Thyroid gland (tissue), 4 donors: ENCODE measurements at regions not wholly inside any gene's neighbourhood (a gene's known extent, or its start where the extent isn't known, plus 50 kb on each side); places are given as distances from the start of the nearest gene placed in this dataset.

Experiments used
- DNase-seq, 2 donors: peaks; one replicate each; pipeline ENCODE4 v3.0.0-alpha.2; 2019
- H3K27ac ChIP-seq, 3 donors: fragments of 200-600 bp; sonication (generic); 1 replicate in 2 of 3; 2 replicates in 1 of 3; pipeline ENCODE4 v1.5.1; 2016 to 2019; ENCODE audit warnings: mild to moderate bottlenecking in 1 of 3, moderate library complexity in 1 of 3
- H3K27me3 ChIP-seq: fragments of 200-600 bp; sonication (generic); one replicate; pipeline ENCODE4 v1.5.1; 2019
- H3K36me3 ChIP-seq, 2 donors: fragments of 200-600 bp; sonication (generic); one replicate each; pipeline ENCODE4 v1.5.1; 2016 to 2019
- H3K4me1 ChIP-seq, 2 donors: fragments of 200-600 bp; sonication (generic); one replicate each; pipeline ENCODE4 v1.5.1; 2017 to 2019
- H3K4me3 ChIP-seq, 3 donors: fragments of 200-600 bp; sonication (generic); replicated peaks in 1 of 3; 1 replicate in 2 of 3; 2 replicates in 1 of 3; pipeline ENCODE4 v1.5.1; 2016; ENCODE audit warnings: mild to moderate bottlenecking in 1 of 3
- H3K9me3 ChIP-seq: fragments of 200-600 bp; sonication (generic); one replicate; pipeline ENCODE4 v1.5.1; 2017
- CTCF ChIP-seq, 6 experiments: fragments of 200-600 bp in 3 of 6; fragments of 450-650 bp in 3 of 6; sonication (generic) in 3 of 6; IDR thresholded peaks; one replicate each; pipeline ENCODE4 v1.5.1; 2016 to 2019; ENCODE audit warnings: antibody characterized with exemption in 6 of 6, mild to moderate bottlenecking in 2 of 6, inconsistent platforms in 1 of 6, moderate library complexity in 1 of 6
- POLR2A ChIP-seq, 2 donors: fragments of 450-650 bp; IDR thresholded peaks; one replicate each; pipeline ENCODE4 v1.6.1; 2017; ENCODE audit warnings: antibody characterized with exemption in 2 of 2, mild to moderate bottlenecking in 2 of 2, moderate library complexity in 1 of 2
- WGBS, 2 donors: methylation state at CpG; one replicate each; pipeline ENCODE4 v1.1.5; 2017; 5-methylcytosine and 5-hydroxymethylcytosine counted together
- intact Hi-C: fragments of 100-400 bp; cut with DNase I; formaldehyde crosslinking; loops from one replicate; pipeline ENCODE4 v1.15.1; 2023

GRCh38 chr6:129967427-129967826 lies 51.0 kb upstream of the L3MBTL3 start:
- DNase-seq: no peak
- Histone ChIP-seq H3K4me1 (no peaks in the 10 kb centered on the region), H3K36me3 (no peaks in the 10 kb centered on the region), H3K27me3 (no peaks in the 10 kb centered on the region), H3K4me3 (no peak overlapping the region), H3K9me3 (no peaks in the 10 kb centered on the region), H3K27ac (no peak overlapping the region)
- 84 to 91% methylated on average over 1 of the region's 1 CpG for WGBS, 2 donors
- intact Hi-C loops: no loop called here
- TF ChIP-seq CTCF (IDR thresholded peaks at IDR 0.05) (no peak), POLR2A (IDR thresholded peaks at IDR 0.05) (no peak)

GRCh38 chr6:129966125-129966524 lies 52.3 kb upstream of the L3MBTL3 start:
- H3K27me3 ChIP-seq: no peaks in the 10 kb centered on the region
- TF ChIP-seq CTCF (IDR thresholded peaks at IDR 0.05) (no peak), POLR2A (IDR thresholded peaks at IDR 0.05) (no peak)
- 90% methylated on average over 2 of the region's 2 CpGs for WGBS, 2 donors
- no peak overlapping the region for H3K4me3 ChIP-seq
- intact Hi-C loops: no loop called here
- H3K27ac ChIP-seq: no peak overlapping the region
- H3K36me3 ChIP-seq: no peaks in the 10 kb centered on the region
- H3K9me3 ChIP-seq: no peaks in the 10 kb centered on the region
- no peaks in the 10 kb centered on the region for H3K4me1 ChIP-seq
- DNase-seq: no peak

- TF ChIP-seq CTCF (IDR thresholded peaks at IDR 0.05) (no peak), POLR2A (IDR thresholded peaks at IDR 0.05) (no peak)
- Histone ChIP-seq H3K27ac (no peak overlapping the region), H3K9me3 (no peaks in the 10 kb centered on the region), H3K4me1 (no peaks in the 10 kb centered on the region), H3K36me3 (no peaks in the 10 kb centered on the region), H3K4me3 (no peak overlapping the region), H3K27me3 (no peaks in the 10 kb centered on the region)
- intact Hi-C loops: no loop called here
- WGBS, 2 donors: 95 to 97% methylated on average over 2 of the region's 2 CpGs
- DNase-seq: no peak
Observed at GRCh38 chr6:129965096-129965495, 53.3 kb upstream of the L3MBTL3 start.

GRCh38 chr6:129959358-129959930 lies 58.9 kb upstream of the L3MBTL3 start:
- TF ChIP-seq CTCF (IDR thresholded peaks at IDR 0.05): no peak
- no peak overlapping the region for H3K4me3 ChIP-seq
- WGBS, 2 donors: 92 to 97% methylated on average over 14 to 16 of the region's 16 CpGs
- no peaks in the 10 kb centered on the region for H3K9me3 ChIP-seq
- no peak overlapping the region for H3K27ac ChIP-seq
- H3K4me1 ChIP-seq: no peaks in the 10 kb centered on the region
- DNase-seq: no peak
- no peaks in the 10 kb centered on the region for H3K36me3 ChIP-seq
- intact Hi-C loops: no loop called here
- H3K27me3 ChIP-seq: no peaks in the 10 kb centered on the region

- H3K9me3 ChIP-seq: no peaks in the 10 kb centered on the region
- intact Hi-C loops: no loop called here
- no peak overlapping the region for H3K4me3 ChIP-seq
- no peaks in the 10 kb centered on the region for H3K36me3 ChIP-seq
- WGBS, 2 donors: 81 to 90% methylated on average over 9 to 16 of the region's 19 CpGs
- DNase-seq: no peak
- no peaks in the 10 kb centered on the region for H3K27me3 ChIP-seq
- H3K27ac ChIP-seq: no peak overlapping the region
- TF ChIP-seq POLR2A (IDR thresholded peaks at IDR 0.05): no peak
- no peak for TF ChIP-seq CTCF (IDR thresholded peaks at IDR 0.05)
- H3K4me1 ChIP-seq: no peaks in the 10 kb centered on the region
Observed at GRCh38 chr6:129957941-129958898, 60.2 kb upstream of the L3MBTL3 start.
